ENCODE measurements at regions not wholly inside any gene's neighbourhood (a gene's known extent, or its start where the extent isn't known, plus 50 kb on each side); places are given as distances from the start of the nearest gene placed in this dataset.

- Mint-ChIP-seq H3K4me1 (ENCODE audit: low read depth, unreplicated experiment) (no peaks in the 10 kb centered on the region), H3K9me3 (ENCODE audit: unreplicated experiment) (no peaks in the 10 kb centered on the region), H3K27me3 (ENCODE audit: unreplicated experiment) (no peaks in the 10 kb centered on the region), H3K36me3 (ENCODE audit: unreplicated experiment) (no peaks in the 10 kb centered on the region), H3K27ac (ENCODE audit: unreplicated experiment) (no peak overlapping the region), H3K4me3 (ENCODE audit: unreplicated experiment) (no peak overlapping the region)
- no peak for DNase-seq
- TF ChIP-seq CTCF (IDR thresholded peaks at IDR 0.05; ENCODE audit: partially characterized antibody, unreplicated experiment): no peak
These were observed 347.9 kb downstream of the DCHS2 start for GRCh38 chr4:154143720-154144119.

- H3K27me3 Mint-ChIP-seq (ENCODE audit: unreplicated experiment): no peaks in the 10 kb centered on the region
- no peak overlapping the region for H3K4me3 Mint-ChIP-seq (ENCODE audit: unreplicated experiment)
- H3K27ac Mint-ChIP-seq (ENCODE audit: unreplicated experiment): no peak overlapping the region
- no peak for DNase-seq
- no peak for TF ChIP-seq CTCF (IDR thresholded peaks at IDR 0.05; ENCODE audit: partially characterized antibody, unreplicated experiment)
- H3K4me1 Mint-ChIP-seq (ENCODE audit: low read depth, unreplicated experiment): no peaks in the 10 kb centered on the region
- H3K9me3 Mint-ChIP-seq (ENCODE audit: unreplicated experiment): no peaks in the 10 kb centered on the region
- no peaks in the 10 kb centered on the region for H3K36me3 Mint-ChIP-seq (ENCODE audit: unreplicated experiment)
These were observed 348.9 kb downstream of the DCHS2 start for GRCh38 chr4:154142664-154143063.

- no peak for TF ChIP-seq CTCF (IDR thresholded peaks at IDR 0.05; ENCODE audit: partially characterized antibody, unreplicated experiment)
- H3K4me1 Mint-ChIP-seq (ENCODE audit: low read depth, unreplicated experiment): no peaks in the 10 kb centered on the region
- H3K4me3 Mint-ChIP-seq (ENCODE audit: unreplicated experiment): no peak overlapping the region
- H3K36me3 Mint-ChIP-seq (ENCODE audit: unreplicated experiment): no peaks in the 10 kb centered on the region
- no peaks in the 10 kb centered on the region for H3K9me3 Mint-ChIP-seq (ENCODE audit: unreplicated experiment)
- DNase-seq: no peak
- no peak overlapping the region for H3K27ac Mint-ChIP-seq (ENCODE audit: unreplicated experiment)
- H3K27me3 Mint-ChIP-seq (ENCODE audit: unreplicated experiment): no peaks in the 10 kb centered on the region
These were observed 350.7 kb downstream of the DCHS2 start for GRCh38 chr4:154140869-154141268.

GRCh38 chr4:154137320-154137905 lies 348.5 kb upstream of the SFRP2 start:
- no peak for DNase-seq
- no peak for TF ChIP-seq CTCF (IDR thresholded peaks at IDR 0.05; ENCODE audit: partially characterized antibody, unreplicated experiment)
- Mint-ChIP-seq H3K27ac (ENCODE audit: unreplicated experiment) (no peak overlapping the region), H3K9me3 (ENCODE audit: unreplicated experiment) (no peaks in the 10 kb centered on the region), H3K4me3 (ENCODE audit: unreplicated experiment) (no peak overlapping the region), H3K27me3 (ENCODE audit: unreplicated experiment) (no peaks in the 10 kb centered on the region), H3K4me1 (ENCODE audit: low read depth, unreplicated experiment) (no peaks in the 10 kb centered on the region), H3K36me3 (ENCODE audit: unreplicated experiment) (no peaks in the 10 kb centered on the region)

- Mint-ChIP-seq H3K4me3 (ENCODE audit: unreplicated experiment) (no peak overlapping the region), H3K27ac (ENCODE audit: unreplicated experiment) (no peak overlapping the region), H3K27me3 (ENCODE audit: unreplicated experiment) (no peaks in the 10 kb centered on the region), H3K9me3 (ENCODE audit: unreplicated experiment) (no peaks in the 10 kb centered on the region), H3K36me3 (ENCODE audit: unreplicated experiment) (no peaks in the 10 kb centered on the region), H3K4me1 (ENCODE audit: low read depth, unreplicated experiment) (no peaks in the 10 kb centered on the region)
- TF ChIP-seq CTCF (IDR thresholded peaks at IDR 0.05; ENCODE audit: partially characterized antibody, unreplicated experiment): no peak
- DNase-seq: no peak
These were observed 346.7 kb upstream of the SFRP2 start for GRCh38 chr4:154135576-154135975.
